GM12891 (cell line): ENCODE measurements at regions not wholly inside any gene's neighbourhood (a gene's known extent, or its start where the extent isn't known, plus 50 kb on each side); places are given as distances from the start of the nearest gene placed in this dataset.

Experiments used
- PAX5 ChIP-seq: IDR thresholded peaks from 2 replicates; pipeline ENCODE4 v1.6.1; 2011; ENCODE audit warnings: low read length, moderate library complexity, mild to moderate bottlenecking; ENCODE audit not compliant: insufficient read depth, severe bottlenecking
- POLR2A ChIP-seq: IDR thresholded peaks from 2 replicates; pipeline ENCODE4 v1.6.1; 2011; ENCODE audit warnings: low read depth, low read length, control low read depth
- POLR2AphosphoS5 ChIP-seq: IDR thresholded peaks from 2 replicates; pipeline ENCODE4 v1.6.1; 2011; ENCODE audit warnings: low read depth, low read length, control low read depth
- POU2F2 ChIP-seq: IDR thresholded peaks from 2 replicates; pipeline ENCODE4 v1.6.1; 2011; ENCODE audit warnings: low read depth, mild to moderate bottlenecking, control low read depth, low read length, moderate library complexity
- TAF1 ChIP-seq: IDR thresholded peaks from 2 replicates; pipeline ENCODE4 v1.6.1; 2011; ENCODE audit warnings: low read depth, low read length, control low read depth

GRCh38 chr9:29866556-29866955 lies 2293.3 kb upstream of the C9orf72 start:
- no peak for TF ChIP-seq POLR2AphosphoS5
- TF ChIP-seq POLR2A, result no peak
- no peak for TF ChIP-seq TAF1
- TF ChIP-seq POU2F2, result no peak
- TF ChIP-seq PAX5, result no peak
